Hematopoietic multipotent progenitor cell treated with erythropoietin and hydrocortisone succinate and interleukin-3 and kit ligand, for 8 days (in vitro differentiated cells): ENCODE measurements at regions not wholly inside any gene's neighbourhood (a gene's known extent, or its start where the extent isn't known, plus 50 kb on each side); places are given as distances from the start of the nearest gene placed in this dataset.

Experiments used
- DNase-seq: peaks from one replicate; pipeline ENCODE4 v3.0.0-alpha.2; 2015

DNA sequence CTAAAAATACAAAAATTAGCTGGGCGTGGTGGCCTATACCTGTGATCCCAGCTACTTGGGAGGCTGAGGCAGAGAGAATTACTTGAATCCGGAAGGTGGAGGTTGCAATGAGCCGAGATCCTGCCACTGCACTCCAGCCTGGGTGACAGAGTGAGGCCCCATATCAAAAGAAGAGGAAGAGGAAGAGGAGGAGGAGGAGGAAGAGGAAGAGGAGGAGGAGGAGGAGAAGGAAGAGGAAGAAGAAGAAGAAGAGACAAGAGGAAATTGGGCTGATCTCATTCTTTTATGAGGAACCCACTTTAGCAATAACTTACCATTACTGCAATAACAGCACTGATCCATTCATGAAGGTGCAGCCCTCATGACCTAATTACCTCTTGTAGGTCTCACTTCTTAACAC, 138.9 kb upstream of the GIMD1 start:
- DNase-seq: no peak

- DNase-seq: no peak
Observed at GRCh38 chr4:106503116-106504050, 134.8 kb upstream of the GIMD1 start.

GRCh38 chr4:106502106-106502699, 133.6 kb upstream of the GIMD1 start:
- DNase-seq: peak; percentile 59

DNA sequence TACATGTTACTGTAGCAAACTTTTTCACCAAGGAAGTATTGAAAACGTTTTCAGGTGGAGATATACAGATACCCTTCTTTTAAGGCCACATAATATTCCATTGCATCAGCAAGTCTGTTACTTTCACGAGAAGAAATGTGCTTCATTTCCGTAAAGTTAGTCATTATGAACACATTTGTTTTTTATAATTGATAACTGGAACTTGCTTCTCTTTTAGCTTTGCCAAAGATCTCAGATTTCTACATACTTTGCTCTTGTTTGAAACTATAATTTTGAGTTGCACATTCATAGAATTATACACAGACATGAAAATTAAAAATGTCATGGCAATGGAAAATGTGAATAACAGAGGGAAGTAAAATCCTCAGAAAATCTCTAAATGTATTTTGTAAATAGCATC, 128.7 kb upstream of the GIMD1 start:
- no peak for DNase-seq

DNA sequence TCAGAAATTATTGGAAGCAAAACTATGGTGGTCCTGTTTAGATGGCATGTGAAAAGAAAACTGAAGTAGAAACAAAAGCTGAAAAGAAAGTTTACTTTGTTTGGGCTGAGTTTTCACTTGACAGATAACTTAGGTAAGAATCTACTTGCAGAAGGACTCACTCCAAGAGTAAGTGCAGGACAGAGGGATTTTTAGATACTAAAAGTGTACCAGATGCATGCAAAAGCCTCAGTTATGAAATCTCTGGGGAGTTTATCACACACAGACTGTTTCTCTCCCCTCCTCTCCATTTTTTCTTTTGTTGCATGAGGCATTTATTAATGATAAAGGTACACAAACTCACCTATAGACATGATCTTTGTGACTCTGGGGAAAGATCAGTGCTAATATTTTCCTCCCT, 127.5 kb upstream of the GIMD1 start:
- DNase-seq: no peak

GRCh38 chr4:106495476-106495875, 126.9 kb upstream of the GIMD1 start:
- no peak for DNase-seq

DNA sequence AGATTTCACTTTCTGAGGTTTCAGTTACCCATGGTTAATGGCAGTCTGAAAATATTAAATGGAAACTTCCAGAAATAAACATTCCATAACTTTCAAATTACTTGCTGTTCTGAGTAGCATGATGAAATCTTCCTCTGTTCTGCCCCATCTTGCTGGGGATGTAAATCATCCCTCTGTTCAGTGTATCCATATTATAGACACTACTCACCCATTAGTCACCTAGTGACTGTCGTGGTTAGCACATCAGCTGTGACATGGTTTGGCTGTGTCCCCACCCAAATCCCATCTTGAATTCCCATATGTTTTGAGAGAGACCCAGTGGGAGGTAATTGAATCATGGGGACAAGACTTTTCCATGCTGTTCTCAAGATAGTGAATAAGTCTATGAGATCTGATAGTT, 125.5 kb upstream of the GIMD1 start:
- no peak for DNase-seq

DNA sequence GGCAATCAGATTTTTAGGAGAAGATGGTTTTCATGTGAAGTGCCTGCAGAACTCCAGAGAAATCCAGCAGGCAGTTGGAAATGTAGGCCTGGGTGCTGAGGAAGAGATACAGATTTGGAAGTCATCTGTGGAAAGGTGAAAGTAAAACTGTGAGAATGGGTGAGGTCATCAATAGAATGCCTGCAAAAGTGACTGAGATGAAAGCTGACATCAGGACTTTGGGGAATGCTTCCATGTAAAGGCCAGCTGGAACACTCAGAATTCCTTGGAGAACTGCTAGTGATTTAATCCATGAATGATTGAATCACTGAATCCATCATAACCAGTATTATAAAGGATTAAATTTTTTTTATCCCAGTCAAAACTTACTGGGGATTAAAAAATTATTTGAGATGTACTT, 124.5 kb upstream of the GIMD1 start:
- DNase-seq: no peak

DNA sequence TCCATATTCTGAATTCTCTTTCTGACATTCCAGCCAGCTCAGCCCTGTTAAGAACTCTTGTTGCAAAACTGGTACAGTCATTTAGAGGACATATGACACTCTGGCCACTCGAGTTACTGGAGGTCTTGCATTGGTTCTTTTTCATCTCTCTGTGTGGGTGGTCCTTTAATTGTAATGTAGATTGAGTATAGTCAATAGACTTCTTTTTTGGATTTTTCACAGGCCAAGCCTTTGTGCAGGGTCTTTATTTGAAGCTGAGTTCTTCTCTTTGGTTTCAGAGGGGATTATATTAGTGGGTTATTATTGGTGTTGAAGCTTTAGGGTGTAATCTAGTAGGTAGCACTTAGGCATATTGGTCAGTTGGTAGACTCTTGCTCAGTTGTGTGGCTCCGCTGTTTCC, 118.0 kb upstream of the GIMD1 start:
- no peak for DNase-seq

DNA sequence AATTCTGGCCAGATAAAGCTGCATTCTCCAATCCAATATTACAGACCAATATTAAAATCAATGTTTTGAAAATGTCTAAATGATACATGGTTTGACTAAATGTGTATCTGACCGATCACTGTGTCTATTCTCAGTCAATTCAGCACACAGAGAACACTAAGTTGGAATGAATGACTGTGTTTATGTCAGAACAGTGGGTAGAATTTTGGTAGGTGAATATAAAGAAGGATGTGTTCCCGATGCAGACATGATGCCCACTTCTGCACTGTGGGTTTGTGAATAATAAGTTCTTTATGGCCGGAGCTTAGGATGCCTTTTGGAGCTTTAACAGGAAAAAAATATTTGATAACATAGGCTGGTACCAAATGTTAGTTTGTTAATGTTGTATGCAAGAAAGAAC, 113.2 kb upstream of the GIMD1 start:
- no peak for DNase-seq

DNA sequence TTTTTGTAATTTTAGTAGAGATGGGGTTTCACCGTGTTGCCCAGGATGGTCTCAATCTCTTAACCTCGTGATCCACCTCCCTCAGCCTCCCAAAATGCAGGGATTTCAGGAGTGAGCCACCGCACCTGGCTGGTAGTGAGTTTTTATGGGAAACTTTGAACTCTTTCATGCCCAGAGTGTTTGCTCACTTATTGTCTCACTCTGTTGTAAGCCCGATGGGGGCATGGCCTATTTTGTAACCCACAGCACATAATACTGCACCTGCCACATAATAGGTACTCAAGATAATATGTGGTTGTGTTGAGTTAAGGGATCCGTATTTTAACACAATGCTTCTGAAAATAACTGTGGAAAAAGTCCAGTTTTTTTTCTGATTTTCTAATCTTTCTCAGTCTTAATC, 109.6 kb upstream of the GIMD1 start:
- DNase-seq: no peak

GRCh38 chr4:106476741-106477140, 108.2 kb upstream of the GIMD1 start:
- DNase-seq: no peak

DNA sequence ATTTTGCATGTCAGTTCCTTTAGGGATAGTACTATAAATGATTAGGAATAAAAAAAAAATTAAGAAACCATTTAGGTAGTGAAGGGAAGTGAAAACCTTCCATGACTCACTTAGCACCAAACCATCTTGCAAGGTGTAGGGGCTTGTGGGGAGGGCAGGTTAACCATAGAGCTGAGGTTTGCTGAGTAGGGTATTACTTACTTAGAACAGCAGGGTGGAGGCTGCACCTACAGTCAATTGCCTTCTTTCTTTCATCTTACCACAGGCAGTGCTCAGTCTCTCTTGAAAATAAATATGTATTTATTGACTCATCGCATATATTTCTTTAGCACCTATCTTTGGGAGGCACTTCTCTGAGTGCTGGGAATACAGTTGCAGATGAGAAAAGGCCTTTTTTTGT, 104.9 kb upstream of the GIMD1 start:
- no peak for DNase-seq

GRCh38 chr4:106471151-106471550, 102.6 kb upstream of the GIMD1 start:
- no peak for DNase-seq

DNA sequence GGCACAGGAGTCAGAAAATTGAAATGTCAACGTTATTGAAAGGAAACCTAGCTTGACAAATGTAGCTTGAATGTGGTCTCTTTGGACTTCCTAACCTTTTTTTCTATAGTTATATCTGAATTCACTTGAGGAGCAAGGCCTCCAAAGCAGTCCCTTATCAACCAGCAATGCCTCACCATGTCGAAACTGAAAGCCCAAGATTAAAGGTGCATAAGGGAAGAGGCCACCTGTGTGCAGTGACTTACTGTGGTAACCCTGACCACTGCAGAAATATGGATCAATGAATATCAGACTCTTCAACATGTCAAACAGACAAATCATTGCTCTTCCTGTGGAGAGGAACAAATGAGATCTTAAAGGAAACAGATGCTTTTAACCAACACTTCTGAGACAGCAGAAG, 95.0 kb upstream of the GIMD1 start:
- DNase-seq: no peak

DNA sequence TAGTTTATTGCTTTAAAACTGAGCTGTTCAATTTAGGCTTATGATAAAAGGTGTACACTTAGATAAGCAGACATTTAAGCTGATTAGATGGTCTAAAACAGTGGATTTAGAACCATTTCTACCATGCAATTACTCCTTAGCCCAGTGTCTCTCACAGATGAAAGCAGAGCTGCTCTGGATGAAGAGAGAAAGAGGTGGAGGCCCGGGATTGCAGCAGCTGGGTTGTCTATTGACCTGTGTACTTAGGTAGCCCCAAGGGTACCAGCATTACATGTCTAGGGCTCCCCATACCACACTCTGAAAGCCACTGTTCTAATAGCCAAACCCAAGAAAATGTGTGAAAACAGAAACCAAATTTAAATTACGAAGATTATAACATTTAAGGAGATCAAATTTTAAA, 86.0 kb upstream of the GIMD1 start:
- no peak for DNase-seq

- DNase-seq: no peak
Observed at GRCh38 chr4:106454021-106454420, 85.4 kb upstream of the GIMD1 start.

- DNase-seq: peak; percentile 4
Observed at GRCh38 chr4:106451091-106451490, 82.5 kb upstream of the GIMD1 start.

DNA sequence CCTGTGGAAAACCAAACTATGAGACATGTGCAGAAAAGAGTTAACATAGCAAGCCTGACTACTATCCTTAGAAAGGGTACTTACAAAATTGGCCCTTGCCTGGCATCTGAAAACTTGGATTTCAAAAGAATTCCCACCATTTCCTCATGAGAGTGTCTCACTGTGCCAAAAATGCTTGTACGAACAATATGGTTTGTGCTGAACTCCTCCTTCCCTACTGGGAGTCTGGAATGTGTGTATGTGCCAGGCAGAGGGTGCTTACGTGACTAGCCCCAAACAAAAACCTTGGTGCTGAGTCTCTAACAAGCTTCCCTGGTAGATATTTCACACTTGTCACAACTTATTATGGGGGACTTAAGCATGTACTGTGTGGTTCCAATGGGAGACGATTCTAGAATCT, 81.7 kb upstream of the GIMD1 start:
- DNase-seq: no peak

- no peak for DNase-seq
Observed at GRCh38 chr4:106444557-106444956, 76.0 kb upstream of the GIMD1 start.

DNA sequence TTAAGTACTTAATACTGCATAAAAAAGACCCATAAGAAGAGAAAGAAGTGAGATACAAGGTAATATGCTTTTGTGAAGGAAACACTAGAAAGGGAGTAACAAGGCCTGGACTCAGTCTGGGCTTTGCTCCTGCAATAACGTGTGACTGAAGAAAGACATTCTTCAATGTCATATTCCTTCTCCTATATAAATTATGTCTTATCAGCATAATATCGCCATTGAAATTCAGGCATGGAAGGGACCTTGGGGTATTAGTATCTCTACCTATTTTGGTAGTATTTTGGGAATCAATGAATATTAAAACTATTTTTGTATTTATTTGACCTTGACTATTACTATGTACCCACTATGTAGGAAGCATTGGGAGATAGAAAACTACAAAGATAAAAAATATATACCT, 62.2 kb upstream of the GIMD1 start:
- no peak for DNase-seq

DNA sequence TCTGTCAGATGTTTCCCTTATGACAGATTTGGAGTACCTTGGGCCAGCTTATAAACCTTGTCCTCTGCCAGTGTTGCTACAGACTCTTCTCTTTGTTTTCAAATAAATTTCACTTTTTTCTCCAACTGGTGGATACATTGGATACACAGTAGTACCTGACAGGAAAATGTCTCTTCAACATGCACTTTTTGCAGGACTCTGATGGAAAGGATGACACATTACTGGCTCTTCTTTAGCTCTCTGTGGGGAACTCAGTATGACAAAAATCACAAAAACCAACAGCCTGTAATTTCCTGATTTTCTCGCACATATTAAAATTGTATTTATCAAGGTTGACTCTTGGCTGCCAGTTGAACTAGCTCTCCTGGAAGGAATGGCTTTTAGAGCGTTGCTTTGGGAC, 61.3 kb upstream of the GIMD1 start:
- no peak for DNase-seq

DNA sequence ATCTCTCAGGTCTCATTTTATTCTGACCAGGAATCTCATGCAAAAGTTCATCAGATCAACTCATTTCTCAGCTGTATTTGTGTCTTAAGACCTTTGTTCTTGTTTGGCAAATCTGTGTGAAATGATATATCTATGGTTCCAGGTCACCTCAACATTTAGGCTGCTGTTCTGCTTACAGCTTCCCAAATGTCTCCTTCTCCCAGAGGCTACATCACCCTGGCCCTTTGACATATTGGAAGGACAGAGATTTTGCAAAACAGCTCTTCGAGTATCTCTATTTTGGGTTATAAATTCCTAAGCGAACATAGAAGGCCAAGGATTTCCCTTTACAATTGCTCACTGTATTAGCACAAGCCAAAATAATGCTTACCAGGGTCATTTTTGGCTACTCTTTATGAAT, 57.5 kb upstream of the GIMD1 start:
- DNase-seq: no peak

GRCh38 chr4:106425576-106425975, 57.0 kb upstream of the GIMD1 start:
- DNase-seq: no peak

- no peak for DNase-seq
Observed at GRCh38 chr4:106424426-106424825, 55.8 kb upstream of the GIMD1 start.
